Stimulated activated CD8-positive, alpha-beta memory T cell treated with anti-CD3 and anti-CD28 coated beads, Interleukin-12 subunit alpha, Interleukin-12 subunit beta, amount 100 ng/mL, for 4 hours (primary cell): ENCODE measurements at regions not wholly inside any gene's neighbourhood (a gene's known extent, or its start where the extent isn't known, plus 50 kb on each side); places are given as distances from the start of the nearest gene placed in this dataset.
"Not testable (repeated sequence)": the region's sequence is repeated elsewhere in the genome, so short reads cannot be mapped to it uniquely, and the experiment has no call there.

Source experiments
- DNase-seq: peaks from one replicate; pipeline ENCODE4 v3.0.0-alpha.2; 2020; ENCODE audit warnings: low read depth

DNA sequence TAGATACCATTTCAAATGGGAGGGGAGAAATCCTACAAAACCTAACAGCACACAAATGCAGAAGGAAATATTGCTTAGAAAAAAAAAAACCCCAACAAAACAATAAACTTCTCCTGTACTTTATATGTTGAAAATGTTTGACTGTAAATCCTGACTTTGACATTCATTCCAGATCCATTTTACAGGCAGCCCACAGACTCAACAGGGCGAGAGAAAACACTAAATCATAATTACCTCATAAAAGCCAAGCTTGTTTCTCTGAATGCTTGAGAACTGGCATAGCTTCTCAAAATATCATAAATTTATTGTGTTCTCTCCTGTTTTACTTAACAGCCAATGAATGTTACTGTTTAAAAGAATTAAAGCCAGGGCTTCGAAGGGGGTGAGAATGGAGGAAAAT lies 273.2 kb downstream of the CD83 start:
- DNase-seq: no peak

DNA sequence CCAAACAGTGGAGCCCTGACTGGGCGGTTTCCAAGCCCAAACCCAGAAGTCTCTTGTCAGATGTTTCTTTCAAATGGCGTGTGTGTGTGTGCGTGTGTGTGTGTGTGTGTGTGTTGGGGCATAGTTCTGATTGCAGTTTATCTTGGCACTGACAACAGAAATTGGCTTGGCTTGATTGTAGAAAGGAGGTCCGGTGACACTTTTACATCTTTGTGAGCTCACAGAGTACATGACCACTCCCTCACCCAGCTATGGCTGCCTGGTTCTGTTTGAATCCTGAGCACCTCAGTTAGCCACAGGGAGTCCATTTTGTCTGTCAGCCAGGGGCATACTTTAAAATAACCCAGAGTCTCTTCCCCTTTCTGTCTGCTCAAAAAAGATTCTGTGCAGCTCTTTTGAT lies 276.3 kb downstream of the CD83 start:
- DNase-seq: no peak

DNA sequence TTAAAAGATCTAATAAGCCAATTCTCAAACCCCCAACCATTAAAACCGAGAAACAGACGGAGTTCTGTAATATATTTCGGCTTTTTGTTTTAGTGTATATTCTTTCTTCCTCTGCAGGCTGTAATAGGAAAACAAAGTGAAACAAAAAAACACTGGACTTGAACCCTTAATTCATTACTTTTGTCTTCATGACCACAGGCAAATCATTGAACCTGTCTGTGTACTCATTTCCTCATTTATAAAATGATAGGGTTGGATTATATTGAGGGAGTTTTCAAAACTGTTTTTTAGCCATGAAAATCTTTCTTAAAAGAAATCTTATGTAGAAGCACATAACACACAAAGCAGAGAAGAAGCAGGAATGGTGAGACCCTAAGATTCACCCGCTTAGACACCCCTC lies 278.8 kb downstream of the CD83 start:
- no peak for DNase-seq

DNA sequence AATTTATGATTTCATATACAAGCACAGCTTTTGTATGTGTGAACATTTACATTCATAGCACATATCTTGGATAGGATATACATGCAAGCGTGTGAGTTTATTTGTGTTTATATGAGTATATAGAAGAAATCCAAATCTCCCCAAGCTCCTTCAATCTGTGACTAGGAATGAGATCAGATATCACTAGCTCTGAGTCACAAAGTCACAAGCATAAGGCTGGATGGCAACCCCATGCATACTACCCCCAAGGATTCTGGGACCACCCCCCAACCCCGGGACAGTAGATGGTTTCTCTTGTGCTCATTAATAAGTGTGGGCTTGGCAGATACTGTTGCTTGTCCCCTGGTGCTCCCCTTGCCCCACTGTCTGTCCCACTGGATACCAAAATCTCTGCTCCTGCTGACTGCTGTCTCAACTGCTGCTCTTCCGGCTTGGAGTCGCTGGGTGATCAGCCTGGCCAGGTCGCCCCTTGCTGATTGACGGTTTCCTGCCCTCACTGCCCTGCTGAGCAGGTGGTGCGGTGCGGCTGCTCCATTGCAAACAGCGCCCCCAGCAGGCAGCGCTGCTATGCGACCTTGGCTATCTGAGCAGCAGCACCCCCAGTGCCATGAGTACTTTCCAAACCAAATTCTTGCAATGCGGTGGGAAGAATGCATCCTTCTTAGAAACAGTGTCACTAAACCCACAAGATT lies 279.4 kb downstream of the CD83 start:
- DNase-seq: no peak

DNA sequence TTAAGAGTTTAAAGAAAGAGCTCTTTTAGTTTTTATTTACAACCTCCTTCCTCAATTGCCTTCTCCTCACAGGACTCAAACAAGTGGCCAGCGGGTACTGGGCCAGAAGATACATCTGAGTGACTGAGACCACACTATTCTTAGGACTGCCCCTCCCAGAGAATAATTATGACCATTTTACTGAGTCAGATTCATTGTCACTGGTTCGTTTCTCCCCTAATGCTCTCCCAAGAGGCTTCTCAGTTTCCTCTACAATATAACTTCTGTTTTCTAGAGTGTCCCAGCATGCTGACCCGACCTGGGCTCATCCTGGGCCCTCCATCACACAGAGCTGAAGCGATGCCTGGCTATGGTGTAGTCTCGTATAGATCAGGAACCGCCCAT lies 279.9 kb downstream of the CD83 start:
- no peak for DNase-seq

DNA sequence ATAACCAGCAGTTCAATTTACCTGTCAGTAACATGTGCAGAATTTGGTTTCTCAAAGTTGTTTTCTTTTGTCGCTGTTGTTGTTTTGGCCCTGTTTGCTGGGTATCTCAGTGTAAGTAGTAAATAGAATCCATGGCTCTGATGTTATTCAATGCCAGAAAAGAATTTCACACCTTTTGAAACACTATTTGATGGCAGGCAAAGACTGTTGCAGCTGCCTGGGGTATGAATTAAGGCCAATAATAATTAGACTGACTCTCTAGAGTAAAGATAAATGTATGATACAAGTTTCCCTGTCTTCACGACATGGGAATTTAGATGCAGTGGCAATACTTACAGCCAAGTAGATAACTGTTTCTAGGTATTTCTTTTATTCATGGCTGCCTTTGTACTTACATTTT lies 281.4 kb downstream of the CD83 start:
- no peak for DNase-seq

DNA sequence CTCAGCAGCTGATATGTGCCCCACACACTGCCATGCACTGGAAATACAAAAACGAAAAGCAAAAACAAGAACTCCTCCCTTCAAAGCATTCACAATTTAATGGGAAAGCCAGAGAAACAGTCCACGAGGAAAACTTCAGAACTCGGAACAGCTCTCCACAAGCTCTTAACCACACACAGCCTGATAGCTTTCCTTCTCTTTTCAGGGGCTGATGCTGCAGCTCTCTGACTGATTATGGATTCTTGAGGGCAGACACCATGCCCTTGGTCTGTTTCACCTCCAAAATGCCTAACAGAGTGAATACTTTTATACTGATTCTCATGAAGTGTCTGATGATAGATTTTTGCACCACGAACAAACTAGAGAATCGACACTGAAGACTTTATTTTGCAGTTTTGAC lies 282.1 kb downstream of the CD83 start:
- no peak for DNase-seq

DNA sequence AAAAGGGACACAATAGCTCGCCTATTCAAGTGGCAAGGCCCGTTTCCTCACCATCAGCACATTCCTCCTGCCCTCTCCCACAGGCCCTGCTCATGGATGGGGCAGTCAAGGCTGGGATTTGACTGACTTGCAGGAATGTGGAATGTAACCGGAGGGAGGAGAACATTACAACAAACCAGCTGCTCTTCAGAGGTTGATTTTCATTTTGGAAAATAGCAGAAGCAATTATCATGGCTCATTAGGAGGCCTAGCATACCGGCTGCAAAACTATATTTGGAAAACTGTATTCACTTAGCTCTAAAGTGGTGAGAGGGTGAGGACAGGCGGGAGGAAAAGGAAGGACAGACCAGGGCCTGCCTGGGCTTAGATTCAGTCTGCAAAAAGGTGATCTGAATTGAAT lies 283.7 kb downstream of the CD83 start:
- no peak for DNase-seq

DNA sequence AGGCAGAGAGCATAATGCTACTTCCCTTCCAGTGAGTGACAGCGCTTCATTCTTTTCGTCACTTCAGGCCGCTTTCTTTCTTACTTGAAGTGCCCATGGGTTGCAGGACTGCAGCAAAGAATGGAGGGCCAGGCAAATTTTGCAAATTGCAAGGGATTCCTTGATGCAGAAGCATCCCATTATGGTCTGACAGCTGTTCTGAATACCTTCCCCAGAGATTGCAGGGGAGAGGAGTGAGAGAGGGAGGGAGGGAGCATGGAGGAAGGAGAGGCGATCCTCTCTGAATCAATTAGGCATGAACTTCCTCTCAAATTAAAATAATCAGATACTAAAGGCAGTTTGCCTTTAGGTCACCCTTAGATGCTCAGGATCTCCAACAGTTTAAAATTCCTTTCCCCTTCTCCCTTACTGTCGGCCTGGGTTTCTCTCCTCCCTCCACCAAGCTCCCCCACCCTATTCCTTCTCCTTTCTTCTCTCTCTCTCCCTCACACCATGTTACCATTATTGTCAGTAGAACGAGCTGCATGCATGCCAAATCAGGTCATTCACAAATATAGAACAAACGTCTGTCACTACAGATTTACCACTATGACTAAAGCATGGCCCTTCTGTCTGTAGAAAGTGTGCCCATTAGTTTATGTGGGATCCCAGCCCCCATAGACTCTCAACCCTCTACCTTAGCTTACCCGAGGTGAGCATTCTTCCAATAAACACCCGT lies 289.2 kb downstream of the CD83 start:
- no peak for DNase-seq

DNA sequence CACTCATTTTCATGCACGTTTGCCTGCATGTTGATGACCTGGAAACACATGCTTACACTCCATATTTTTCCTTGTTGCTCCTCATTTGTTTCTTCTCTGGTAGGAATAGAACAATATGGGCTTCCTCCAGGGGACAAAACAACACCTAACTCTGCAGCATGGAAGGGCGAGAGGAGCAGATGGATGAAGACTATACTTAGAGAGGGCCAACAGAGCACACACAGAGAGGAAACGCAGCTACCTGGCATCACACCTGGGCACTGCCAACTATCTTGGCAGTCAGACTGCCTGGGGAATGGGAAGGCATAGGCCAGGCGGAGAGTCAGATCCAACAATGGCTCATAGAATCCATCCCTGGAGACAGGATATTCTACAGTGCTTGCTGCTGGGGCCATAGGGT lies 290.9 kb downstream of the CD83 start:
- no peak for DNase-seq

DNA sequence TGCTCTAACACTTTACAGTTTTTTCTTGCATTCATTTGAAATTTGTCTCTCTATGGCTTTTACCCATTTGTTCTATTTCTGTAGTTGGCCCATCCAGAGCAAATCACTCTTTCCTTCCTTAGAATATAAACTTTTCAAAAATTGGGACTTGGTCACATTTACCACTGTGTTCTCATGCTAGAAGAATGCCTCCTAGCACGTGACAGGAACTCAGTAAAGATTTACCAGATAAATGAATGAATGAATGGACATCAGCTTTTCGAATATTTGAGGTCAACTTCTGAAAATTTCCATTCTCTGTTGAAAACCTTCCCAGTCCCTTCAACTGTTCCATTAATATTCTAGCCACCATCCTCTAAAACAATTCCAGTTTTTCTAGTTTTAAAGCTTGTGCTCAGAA lies 294.5 kb downstream of the CD83 start:
- no peak for DNase-seq

DNA sequence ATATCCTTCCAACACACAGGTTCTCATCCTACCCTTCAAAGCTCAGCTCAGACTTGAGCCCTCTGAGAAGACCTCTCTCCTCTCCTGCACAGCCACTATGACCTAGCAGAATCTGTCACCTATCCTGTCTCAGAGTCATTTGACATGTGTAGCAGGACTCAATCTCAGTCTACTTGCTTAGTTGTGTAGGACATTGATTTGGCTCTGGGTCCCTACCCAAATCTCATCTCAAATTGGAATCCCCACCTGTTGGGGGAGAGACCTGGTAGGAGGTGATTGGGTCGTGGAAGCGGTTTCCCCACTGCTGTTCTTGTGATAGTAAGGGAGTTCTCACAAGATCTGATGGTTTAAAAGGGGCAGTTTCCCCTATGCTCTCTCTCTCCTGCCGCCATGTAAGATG lies 297.9 kb downstream of the CD83 start:
- DNase-seq: no peak

DNA sequence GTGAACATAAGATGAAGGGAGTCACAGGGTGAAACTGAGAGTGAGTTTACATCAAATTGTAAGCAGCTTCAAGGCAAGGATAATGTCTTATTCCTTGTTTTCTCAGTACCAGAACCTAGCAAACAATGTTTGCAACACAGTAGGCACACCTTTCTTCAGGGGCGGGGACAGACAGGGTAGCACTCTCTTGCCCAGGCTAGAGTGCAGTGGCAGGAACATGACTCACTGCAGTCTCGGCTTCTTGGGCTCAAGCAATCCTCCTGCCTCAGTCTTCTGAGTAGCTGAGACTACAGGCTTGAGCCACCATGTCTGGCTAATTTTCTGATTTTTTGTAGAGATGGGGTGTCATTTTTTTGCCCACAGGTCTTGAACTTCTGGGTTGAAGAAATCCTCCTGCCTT lies 299.8 kb downstream of the CD83 start:
- DNase-seq: no peak

DNA sequence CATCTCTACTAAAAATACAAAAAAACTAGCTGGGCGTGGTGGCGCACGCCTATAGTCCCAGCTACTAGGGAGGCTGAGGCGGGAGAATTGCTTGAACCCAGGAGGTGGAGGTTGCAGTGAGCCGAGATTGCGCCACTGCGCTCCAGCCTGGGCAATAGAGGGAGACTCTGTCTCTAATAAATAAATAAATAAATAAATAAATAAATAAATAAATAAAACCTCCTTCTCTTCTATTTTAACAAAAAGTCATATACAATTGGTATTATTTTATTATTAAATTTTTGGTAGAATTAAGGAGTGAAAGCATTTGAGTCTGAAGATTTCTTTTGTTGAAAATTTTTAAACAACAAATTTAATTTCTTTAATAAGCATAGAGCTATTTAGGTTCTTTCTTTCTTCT lies 301.7 kb downstream of the CD83 start:
- DNase-seq: not testable (repeated sequence)

DNA sequence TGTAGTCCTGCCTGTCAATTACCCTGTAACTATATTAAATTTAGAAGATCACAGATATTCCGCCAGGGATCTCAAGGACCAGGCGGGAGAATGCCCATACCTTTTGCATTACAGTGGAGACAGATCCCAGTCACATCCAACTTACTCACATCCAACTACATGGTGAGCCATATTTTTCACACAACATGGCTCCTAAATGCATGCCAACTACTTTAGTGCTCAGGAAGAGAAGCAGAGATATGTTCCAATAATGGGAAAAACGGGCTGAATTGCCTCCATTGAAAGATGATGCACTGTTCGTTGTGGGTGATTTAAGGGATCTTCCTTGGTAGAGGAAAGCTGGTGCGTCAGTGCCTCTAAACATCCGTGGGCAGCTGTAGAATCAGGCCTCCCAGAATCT lies 304.5 kb downstream of the CD83 start:
- no peak for DNase-seq

DNA sequence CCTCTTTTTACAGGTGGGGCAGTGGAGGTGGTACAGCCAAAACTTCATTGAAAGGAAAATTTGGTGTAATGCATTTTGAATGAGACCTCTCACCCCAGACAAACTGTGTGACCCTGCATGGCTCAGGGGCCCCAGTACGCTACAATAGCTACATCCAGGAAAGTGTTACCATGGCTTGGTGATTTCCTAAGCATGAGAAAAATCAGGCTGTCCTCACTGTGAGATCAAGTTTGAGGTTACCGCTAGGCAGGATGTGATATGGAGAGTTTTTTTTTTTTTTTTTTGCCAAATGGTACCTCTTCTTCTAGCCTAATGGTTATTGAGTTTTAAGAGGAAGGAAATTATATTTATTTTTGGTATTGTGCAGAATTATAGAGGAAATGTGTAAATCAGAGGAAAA lies 305.3 kb downstream of the CD83 start:
- no peak for DNase-seq

DNA sequence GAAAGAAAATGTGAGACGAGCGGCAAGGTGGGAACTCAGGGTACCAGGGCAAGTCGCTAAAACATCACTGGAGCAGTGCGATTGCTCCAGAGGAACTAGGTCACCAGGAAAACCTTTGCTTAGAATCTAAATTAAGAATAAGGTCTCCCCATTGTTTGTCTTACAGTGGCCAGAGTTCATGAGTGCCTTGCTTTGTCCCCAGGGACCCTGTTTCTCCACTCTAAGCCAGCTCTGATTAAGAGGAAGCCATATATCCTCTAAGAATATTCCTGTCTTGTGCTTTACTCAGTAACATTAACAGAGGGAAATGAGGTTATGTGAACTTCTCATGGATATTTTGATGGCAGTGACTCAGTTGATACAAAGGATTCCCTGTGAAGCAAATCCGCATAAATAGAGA lies 305.8 kb downstream of the CD83 start:
- no peak for DNase-seq

DNA sequence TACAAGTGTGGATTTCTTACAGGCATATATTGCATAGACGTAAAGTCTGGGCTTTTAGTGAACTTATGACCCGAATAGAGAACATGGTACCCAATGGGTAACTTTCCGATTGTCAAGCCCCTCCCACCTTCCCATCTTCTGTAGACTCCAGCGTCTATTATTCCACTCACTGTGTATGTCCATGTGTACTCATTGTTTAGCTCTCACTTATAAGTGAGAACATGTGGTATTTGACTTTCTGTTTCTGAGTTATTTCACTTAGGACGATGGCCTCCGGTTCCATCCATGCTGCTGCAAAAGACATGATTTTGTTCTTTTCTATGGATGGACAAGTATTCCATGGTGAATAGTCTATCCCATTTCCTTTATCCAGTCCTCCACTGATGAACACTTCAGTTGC lies 306.4 kb downstream of the CD83 start:
- DNase-seq: no peak

DNA sequence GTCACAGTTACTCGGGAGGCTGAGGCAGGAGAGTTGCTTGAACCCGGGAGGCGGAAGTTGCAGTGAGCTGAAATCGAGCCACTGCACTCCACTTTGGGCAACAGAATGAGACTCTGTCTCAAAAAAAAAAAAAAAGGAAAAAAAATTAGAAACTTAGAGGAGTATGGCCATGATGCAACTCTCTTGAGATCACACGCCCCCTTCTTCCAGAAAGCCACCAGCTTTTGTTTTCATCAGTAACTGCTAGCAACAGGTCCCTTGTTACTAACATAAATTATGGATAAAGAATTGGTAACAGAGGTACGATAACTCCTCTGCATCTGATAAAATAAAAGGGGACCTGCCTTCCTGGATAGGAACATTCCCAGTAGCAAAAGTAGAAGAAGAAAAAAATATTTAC lies 308.2 kb downstream of the CD83 start:
- no peak for DNase-seq

DNA sequence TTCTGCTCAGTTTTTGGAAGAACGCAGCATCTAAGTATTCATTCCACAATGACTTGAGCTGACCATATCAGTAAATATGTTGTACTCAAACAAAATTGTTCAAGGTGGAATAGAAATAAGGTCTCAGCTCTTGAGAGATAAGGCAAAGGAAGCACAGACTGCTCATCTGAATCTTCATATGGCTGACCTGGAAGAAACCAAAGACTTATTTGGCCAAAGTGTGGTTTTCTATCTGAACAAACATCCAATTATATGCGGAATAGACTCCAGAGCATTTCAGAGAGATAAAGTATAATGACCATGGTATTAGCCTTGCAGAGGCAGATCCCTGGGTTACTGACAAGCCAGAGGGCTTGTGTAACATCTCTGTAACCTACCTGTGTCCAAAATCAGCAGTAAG lies 308.7 kb downstream of the CD83 start:
- DNase-seq: no peak

DNA sequence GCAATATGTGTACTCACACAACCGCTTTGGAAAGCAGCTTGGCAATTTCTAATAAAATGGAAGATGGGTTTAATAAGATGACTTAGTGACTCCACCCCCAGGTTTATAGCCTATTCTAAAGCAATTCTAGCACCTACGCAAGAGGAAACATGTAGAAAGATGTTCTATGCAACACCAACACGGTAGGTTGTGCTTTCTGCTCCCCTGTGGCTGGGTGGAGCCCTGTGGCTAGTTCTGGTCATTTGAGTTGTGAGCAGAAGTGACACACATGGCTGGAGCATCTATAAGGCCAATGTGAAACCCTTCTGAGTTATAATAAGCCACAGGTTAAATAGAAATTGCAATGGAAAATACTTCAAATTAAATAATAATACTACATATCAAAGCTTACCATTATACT lies 310.7 kb downstream of the CD83 start:
- DNase-seq: no peak

DNA sequence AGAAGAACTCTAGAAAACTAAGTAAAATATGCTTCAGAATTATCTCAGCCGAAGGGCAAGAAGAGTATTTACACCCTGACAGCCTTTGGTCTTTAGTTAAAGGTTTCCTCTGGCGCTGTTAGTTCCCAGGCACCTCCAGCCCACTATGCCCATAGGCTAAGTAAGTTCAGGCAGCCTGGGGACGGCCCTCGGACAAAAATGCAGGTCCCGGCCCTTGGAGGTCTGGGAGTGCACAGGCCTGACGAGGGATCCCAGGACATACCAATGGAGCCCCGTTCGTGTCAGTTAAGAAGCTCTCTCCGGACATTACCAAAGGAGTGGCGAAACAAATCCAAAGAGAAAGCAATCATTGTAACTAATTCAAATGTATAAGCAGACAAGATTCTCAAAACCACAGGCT lies 311.8 kb downstream of the CD83 start:
- DNase-seq: no peak

DNA sequence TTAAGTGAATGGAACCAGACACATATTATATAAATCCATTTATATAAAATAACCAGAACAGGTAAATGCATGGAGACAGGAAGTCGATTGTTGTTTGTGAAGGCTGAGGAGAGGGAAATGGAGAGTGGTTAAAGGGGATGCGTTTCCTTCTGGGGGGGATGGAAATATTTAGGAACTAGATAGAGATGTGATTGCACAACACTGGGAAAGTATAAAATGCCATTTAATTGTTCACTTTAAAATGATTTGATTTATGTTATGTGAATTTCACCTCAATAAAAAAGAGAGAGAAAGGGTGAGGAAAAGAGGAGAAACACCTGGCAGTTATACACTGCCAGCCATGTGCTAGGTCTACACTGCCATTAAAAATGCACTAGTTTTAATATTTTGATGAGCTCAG lies 312.6 kb downstream of the CD83 start:
- DNase-seq: no peak
